KMS-11 (cell line): ENCODE measurements at regions not wholly inside any gene's neighbourhood (a gene's known extent, or its start where the extent isn't known, plus 50 kb on each side); places are given as distances from the start of the nearest gene placed in this dataset.

Source experiments
- H2AFZ ChIP-seq: fragments of 200-600 bp; sonication (generic); 2 replicates; pipeline ENCODE4 v1.6.1; 2016; ENCODE audit warnings: antibody characterized with exemption, mixed run types, low read depth
- H3K27ac ChIP-seq: fragments of 200-600 bp; sonication (generic); 2 replicates; pipeline ENCODE4 v1.6.1; 2016; ENCODE audit warnings: mild to moderate bottlenecking, mixed run types
- H3K27me3 ChIP-seq: fragments of 200-600 bp; sonication (generic); 2 replicates; pipeline ENCODE4 v1.6.1; 2017; ENCODE audit warnings: mild to moderate bottlenecking, low read depth, mixed run types, moderate library complexity; ENCODE audit not compliant: insufficient read depth
- H3K36me3 ChIP-seq: fragments of 200-600 bp; sonication (generic); 2 replicates; pipeline ENCODE4 v1.6.1; 2017; ENCODE audit warnings: mild to moderate bottlenecking, mixed run types; ENCODE audit not compliant: insufficient read depth
- H3K4me1 ChIP-seq: fragments of 200-600 bp; sonication (generic); 2 replicates; pipeline ENCODE4 v1.6.1; 2016; ENCODE audit warnings: mild to moderate bottlenecking, low read depth, mixed run types; ENCODE audit not compliant: poor library complexity, severe bottlenecking
- H3K4me2 ChIP-seq: fragments of 200-600 bp; sonication (generic); 2 replicates; pipeline ENCODE4 v1.7.0; 2016; ENCODE audit warnings: mild to moderate bottlenecking, mixed run types
- H3K4me3 ChIP-seq: fragments of 200-600 bp; sonication (generic); IDR thresholded peaks from 2 replicates; pipeline ENCODE4 v1.6.1; 2017; ENCODE audit warnings: low read depth, low read length, mixed read lengths; ENCODE audit not compliant: insufficient read depth
- H3K79me2 ChIP-seq: fragments of 200-600 bp; sonication (generic); 2 replicates; pipeline ENCODE4 v1.6.1; 2016; ENCODE audit warnings: low read depth, mixed run types; ENCODE audit not compliant: insufficient read depth
- H3K9ac ChIP-seq: fragments of 200-600 bp; sonication (generic); 2 replicates; pipeline ENCODE4 v1.6.1; 2016; ENCODE audit warnings: mild to moderate bottlenecking, mixed run types
- H4K20me1 ChIP-seq: fragments of 200-600 bp; sonication (generic); 2 replicates; pipeline ENCODE4 v1.6.1; 2016; ENCODE audit warnings: mild to moderate bottlenecking, mixed run types; ENCODE audit not compliant: insufficient read depth
- TF ChIP-seq, protein P1 (sequence below): fragments of 200-600 bp; sonication (generic); conservative IDR thresholded peaks from 2 replicates; pipeline ENCODE4 v1.6.1; 2017; ENCODE audit warnings: low read depth, mild to moderate bottlenecking, antibody characterized with exemption, low read length, moderate library complexity, mixed read lengths

- Histone ChIP-seq H3K36me3 (no peaks in the 10 kb centered on the region), H3K9ac (no peak overlapping the region), H3K27ac (no peak overlapping the region), H3K79me2 (no peaks in the 10 kb centered on the region), H3K4me3 (no peak overlapping the region), H3K4me2 (no peak overlapping the region), H4K20me1 (no peaks in the 10 kb centered on the region), H3K27me3 (no peaks in the 10 kb centered on the region), H2AFZ (no peak overlapping the region), H3K4me1 (no peaks in the 10 kb centered on the region)
- TF ChIP-seq, protein P1, sequence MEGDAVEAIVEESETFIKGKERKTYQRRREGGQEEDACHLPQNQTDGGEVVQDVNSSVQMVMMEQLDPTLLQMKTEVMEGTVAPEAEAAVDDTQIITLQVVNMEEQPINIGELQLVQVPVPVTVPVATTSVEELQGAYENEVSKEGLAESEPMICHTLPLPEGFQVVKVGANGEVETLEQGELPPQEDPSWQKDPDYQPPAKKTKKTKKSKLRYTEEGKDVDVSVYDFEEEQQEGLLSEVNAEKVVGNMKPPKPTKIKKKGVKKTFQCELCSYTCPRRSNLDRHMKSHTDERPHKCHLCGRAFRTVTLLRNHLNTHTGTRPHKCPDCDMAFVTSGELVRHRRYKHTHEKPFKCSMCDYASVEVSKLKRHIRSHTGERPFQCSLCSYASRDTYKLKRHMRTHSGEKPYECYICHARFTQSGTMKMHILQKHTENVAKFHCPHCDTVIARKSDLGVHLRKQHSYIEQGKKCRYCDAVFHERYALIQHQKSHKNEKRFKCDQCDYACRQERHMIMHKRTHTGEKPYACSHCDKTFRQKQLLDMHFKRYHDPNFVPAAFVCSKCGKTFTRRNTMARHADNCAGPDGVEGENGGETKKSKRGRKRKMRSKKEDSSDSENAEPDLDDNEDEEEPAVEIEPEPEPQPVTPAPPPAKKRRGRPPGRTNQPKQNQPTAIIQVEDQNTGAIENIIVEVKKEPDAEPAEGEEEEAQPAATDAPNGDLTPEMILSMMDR, result no peak
These were observed 71.2 kb downstream of the ING1 start for GRCh38 chr13:110784704-110785103.

DNA sequence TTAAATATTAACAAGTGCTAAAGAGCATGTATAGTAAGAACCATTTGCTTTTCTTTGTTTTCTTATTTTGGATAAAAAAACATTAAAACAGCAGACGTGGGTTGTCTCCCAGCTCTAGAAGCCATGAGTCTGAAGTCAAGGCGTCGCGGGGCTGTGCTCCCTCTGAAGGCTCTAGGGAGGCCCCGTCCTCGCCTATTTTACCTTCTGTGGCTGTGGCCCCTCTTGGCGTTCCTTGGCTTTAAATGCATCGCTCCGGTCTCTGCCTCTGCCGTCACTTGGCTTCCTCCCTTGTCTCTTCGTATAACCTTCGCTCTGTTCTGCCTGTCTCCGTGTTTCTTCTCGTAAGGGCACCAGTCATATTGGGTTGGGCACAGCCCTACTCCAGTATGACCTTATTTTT lies 75.3 kb downstream of the ING1 start:
- Histone ChIP-seq H3K4me3 (no peak overlapping the region), H3K79me2 (no peaks in the 10 kb centered on the region), H3K4me1 (no peaks in the 10 kb centered on the region), H3K27me3 (no peaks in the 10 kb centered on the region), H4K20me1 (no peaks in the 10 kb centered on the region), H3K27ac (no peak overlapping the region), H3K9ac (no peak overlapping the region), H3K36me3 (no peaks in the 10 kb centered on the region), H2AFZ (no peak overlapping the region), H3K4me2 (no peak overlapping the region)
- TF ChIP-seq, protein P1, result no peak

DNA sequence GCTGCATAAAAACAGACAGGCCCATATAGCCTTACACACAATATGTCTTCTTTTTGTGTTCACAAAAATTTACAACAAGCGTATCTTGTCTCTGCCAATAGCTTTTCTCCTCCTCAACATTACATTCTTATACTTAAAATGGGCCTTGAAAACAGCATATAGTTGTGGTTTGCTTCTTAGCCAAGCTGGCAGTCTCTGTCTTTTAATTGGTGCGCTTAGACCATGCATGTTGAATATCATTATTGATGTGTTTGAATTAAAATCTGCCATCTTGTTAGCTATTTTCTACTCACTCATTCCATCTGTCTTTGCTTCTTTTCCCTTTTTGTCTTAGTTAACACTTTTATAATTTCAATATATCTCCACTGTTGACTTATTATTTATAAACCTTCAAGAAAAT lies 76.4 kb downstream of the ING1 start:
- H3K4me2 ChIP-seq, result no peak overlapping the region
- no peak overlapping the region for H3K9ac ChIP-seq
- H3K4me1 ChIP-seq, result no peaks in the 10 kb centered on the region
- H3K27me3 ChIP-seq, result no peaks in the 10 kb centered on the region
- H2AFZ ChIP-seq, result no peak overlapping the region
- H4K20me1 ChIP-seq, result no peaks in the 10 kb centered on the region
- no peaks in the 10 kb centered on the region for H3K79me2 ChIP-seq
- H3K36me3 ChIP-seq, result no peaks in the 10 kb centered on the region
- TF ChIP-seq, protein P1, result no peak
- H3K27ac ChIP-seq, result no peak overlapping the region
- H3K4me3 ChIP-seq, result no peak overlapping the region

- Histone ChIP-seq H3K27me3 (no peaks in the 10 kb centered on the region), H3K4me2 (no peak overlapping the region), H3K4me1 (no peaks in the 10 kb centered on the region), H4K20me1 (no peaks in the 10 kb centered on the region), H3K79me2 (no peaks in the 10 kb centered on the region), H3K36me3 (no peaks in the 10 kb centered on the region), H3K27ac (no peak overlapping the region), H3K9ac (no peak overlapping the region), H2AFZ (no peak overlapping the region), H3K4me3 (no peak overlapping the region)
- TF ChIP-seq, protein P1, result no peak
These were observed 76.9 kb downstream of the ING1 start for GRCh38 chr13:110790371-110790770.
